Peyer's patch (tissue), 4 donors: ENCODE measurements at regions not wholly inside any gene's neighbourhood (a gene's known extent, or its start where the extent isn't known, plus 50 kb on each side); places are given as distances from the start of the nearest gene placed in this dataset.

Experiments
- CTCF ChIP-seq, 6 experiments: fragments of 450-650 bp in 4 of 6; fragments of 200-600 bp in 2 of 6; sonication (generic) in 1 of 6; IDR thresholded peaks; one replicate each; pipeline ENCODE4 v1.5.1; 2017 to 2019; ENCODE audit warnings: antibody characterized with exemption in 6 of 6, mild to moderate bottlenecking in 3 of 6, moderate library complexity in 1 of 6
- POLR2A ChIP-seq, 2 donors: fragments of 450-650 bp; IDR thresholded peaks; one replicate each; pipeline ENCODE4 v1.5.1; 2017; ENCODE audit warnings: antibody characterized with exemption in 2 of 2, mild to moderate bottlenecking in 2 of 2, moderate library complexity in 2 of 2

- no peak for TF ChIP-seq CTCF (IDR thresholded peaks at IDR 0.05)
- no peak for TF ChIP-seq POLR2A (IDR thresholded peaks at IDR 0.05)
These were observed 95.8 kb downstream of the CDC7 start for GRCh38 chr1:91596474-91596873.
